ENCODE measurements at regions not wholly inside any gene's neighbourhood (a gene's known extent, or its start where the extent isn't known, plus 50 kb on each side); places are given as distances from the start of the nearest gene placed in this dataset.
A peak's percentile ranks its signal among the peaks of the same experiment; 100 is the strongest.

DNA sequence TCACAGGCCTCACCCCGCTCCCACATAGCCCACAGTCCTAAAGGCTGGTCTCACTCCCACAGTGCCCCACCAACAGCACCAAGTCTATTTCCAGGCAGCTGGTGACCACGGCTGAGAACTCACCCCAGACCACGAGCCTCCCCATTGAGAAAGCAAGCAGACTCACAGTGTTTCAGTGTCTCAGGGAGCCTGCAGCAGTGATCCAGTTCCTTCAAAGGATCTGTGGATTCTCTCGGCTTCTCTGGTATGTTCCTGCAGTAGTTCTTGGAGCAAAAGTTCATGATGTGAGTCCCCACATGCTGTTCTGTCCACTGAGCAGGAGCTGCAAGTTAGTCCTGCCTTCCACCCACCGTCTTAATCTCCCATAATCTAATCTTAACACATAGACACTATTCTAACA is 185.3 kb upstream of the CDH6 start (continued):
- TF ChIP-seq, protein P1, sequence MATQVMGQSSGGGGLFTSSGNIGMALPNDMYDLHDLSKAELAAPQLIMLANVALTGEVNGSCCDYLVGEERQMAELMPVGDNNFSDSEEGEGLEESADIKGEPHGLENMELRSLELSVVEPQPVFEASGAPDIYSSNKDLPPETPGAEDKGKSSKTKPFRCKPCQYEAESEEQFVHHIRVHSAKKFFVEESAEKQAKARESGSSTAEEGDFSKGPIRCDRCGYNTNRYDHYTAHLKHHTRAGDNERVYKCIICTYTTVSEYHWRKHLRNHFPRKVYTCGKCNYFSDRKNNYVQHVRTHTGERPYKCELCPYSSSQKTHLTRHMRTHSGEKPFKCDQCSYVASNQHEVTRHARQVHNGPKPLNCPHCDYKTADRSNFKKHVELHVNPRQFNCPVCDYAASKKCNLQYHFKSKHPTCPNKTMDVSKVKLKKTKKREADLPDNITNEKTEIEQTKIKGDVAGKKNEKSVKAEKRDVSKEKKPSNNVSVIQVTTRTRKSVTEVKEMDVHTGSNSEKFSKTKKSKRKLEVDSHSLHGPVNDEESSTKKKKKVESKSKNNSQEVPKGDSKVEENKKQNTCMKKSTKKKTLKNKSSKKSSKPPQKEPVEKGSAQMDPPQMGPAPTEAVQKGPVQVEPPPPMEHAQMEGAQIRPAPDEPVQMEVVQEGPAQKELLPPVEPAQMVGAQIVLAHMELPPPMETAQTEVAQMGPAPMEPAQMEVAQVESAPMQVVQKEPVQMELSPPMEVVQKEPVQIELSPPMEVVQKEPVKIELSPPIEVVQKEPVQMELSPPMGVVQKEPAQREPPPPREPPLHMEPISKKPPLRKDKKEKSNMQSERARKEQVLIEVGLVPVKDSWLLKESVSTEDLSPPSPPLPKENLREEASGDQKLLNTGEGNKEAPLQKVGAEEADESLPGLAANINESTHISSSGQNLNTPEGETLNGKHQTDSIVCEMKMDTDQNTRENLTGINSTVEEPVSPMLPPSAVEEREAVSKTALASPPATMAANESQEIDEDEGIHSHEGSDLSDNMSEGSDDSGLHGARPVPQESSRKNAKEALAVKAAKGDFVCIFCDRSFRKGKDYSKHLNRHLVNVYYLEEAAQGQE (IDR thresholded peaks at IDR 0.05; ENCODE audit: unreplicated experiment) = no peak
- TF ChIP-seq ZNF331 (CRISPR knock-in tag; IDR thresholded peaks at IDR 0.05; ENCODE audit: low read depth) (no peak), EZH2phosphoT487 (IDR thresholded peaks at IDR 0.05; ENCODE audit: unreplicated experiment) (no peak), JUNB (IDR thresholded peaks at IDR 0.05; ENCODE audit: unreplicated experiment) (no peak), STAT1 (IDR thresholded peaks at IDR 0.05; ENCODE audit: unreplicated experiment) (no peak)
- TF ChIP-seq, protein P2, sequence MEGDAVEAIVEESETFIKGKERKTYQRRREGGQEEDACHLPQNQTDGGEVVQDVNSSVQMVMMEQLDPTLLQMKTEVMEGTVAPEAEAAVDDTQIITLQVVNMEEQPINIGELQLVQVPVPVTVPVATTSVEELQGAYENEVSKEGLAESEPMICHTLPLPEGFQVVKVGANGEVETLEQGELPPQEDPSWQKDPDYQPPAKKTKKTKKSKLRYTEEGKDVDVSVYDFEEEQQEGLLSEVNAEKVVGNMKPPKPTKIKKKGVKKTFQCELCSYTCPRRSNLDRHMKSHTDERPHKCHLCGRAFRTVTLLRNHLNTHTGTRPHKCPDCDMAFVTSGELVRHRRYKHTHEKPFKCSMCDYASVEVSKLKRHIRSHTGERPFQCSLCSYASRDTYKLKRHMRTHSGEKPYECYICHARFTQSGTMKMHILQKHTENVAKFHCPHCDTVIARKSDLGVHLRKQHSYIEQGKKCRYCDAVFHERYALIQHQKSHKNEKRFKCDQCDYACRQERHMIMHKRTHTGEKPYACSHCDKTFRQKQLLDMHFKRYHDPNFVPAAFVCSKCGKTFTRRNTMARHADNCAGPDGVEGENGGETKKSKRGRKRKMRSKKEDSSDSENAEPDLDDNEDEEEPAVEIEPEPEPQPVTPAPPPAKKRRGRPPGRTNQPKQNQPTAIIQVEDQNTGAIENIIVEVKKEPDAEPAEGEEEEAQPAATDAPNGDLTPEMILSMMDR (conservative IDR thresholded peaks at IDR 0.05; ENCODE audit: low read depth in 2 of 2) = no peak
- TF ChIP-seq, protein P3, sequence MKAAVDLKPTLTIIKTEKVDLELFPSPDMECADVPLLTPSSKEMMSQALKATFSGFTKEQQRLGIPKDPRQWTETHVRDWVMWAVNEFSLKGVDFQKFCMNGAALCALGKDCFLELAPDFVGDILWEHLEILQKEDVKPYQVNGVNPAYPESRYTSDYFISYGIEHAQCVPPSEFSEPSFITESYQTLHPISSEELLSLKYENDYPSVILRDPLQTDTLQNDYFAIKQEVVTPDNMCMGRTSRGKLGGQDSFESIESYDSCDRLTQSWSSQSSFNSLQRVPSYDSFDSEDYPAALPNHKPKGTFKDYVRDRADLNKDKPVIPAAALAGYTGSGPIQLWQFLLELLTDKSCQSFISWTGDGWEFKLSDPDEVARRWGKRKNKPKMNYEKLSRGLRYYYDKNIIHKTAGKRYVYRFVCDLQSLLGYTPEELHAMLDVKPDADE (IDR thresholded peaks at IDR 0.05) = no peak

DNA sequence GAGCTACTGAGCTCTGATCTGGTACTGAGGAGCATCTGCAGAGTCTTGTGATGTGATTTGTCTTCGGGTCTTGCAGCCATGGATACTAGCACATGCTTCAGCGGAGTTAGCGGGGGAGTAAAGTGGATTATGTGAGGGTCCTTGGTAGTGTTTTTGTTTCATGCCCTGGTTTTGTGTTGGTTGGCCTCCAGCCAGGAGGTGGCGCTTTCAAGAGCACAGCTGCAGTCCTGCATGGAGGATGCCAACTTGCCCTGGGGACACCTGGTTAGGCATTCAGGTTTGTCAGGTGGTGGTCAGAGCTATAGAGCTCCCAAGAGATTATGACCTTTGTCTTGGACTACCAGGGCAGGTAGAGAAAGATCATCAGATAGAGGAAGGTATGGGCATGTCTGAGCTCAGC is 185.8 kb upstream of the CDH6 start:
- Mint-ChIP-seq H3K9me3 (peaks cover 7% of the 10 kb centered on the region), H3K27me3 (ENCODE audit: insufficient read depth, low read depth, poor library complexity) (no peaks in the 10 kb centered on the region), H3K4me1 (no peaks in the 10 kb centered on the region), H3K36me3 (ENCODE audit: low read depth) (no peaks in the 10 kb centered on the region; the same call in 2 of the 3 replicates), H3K4me3 (no peak overlapping the region), H3K27ac (no peak overlapping the region)
- TF ChIP-seq STAT1 (IDR thresholded peaks at IDR 0.05; ENCODE audit: unreplicated experiment) (no peak), NANOG (IDR thresholded peaks at IDR 0.05; ENCODE audit: borderline replicate concordance) (no peak)
- TF ChIP-seq, protein P2 (conservative IDR thresholded peaks at IDR 0.05; ENCODE audit: low read depth in 2 of 2) = peak; percentile 49 to 51
- Histone ChIP-seq H3K79me2 (replicated peaks; ENCODE audit: insufficient read depth) (no peaks in the 10 kb centered on the region), H3K9me2 (ENCODE audit: insufficient read depth) (peaks cover 9% of the 10 kb centered on the region), H3K4me3 (no peak overlapping the region), H3K36me3 (ENCODE audit: insufficient read depth) (no peaks in the 10 kb centered on the region), H3K4me2 (no peak overlapping the region), H3K4me1 (ENCODE audit: insufficient read depth) (no peaks in the 10 kb centered on the region), H3K27me3 (ENCODE audit: insufficient read depth) (no peaks in the 10 kb centered on the region), H2AFZ (peak overlapping the region; percentile 59; the same call in 1 of the 2 replicates), H3K27ac (ENCODE audit: low read depth) (no peak overlapping the region), H4K20me1 (replicated peaks; ENCODE audit: insufficient read depth) (no peaks in the 10 kb centered on the region), H3F3A (replicated peaks; ENCODE audit: low read depth) (no peaks in the 10 kb centered on the region)
- ATAC-seq (no peak), DNase-seq (ENCODE audit: low spot score) (peak; percentile 7)

Measured in GM23338 (cell line).